ENCODE measurements at regions not wholly inside any gene's neighbourhood (a gene's known extent, or its start where the extent isn't known, plus 50 kb on each side); places are given as distances from the start of the nearest gene placed in this dataset.

DNA sequence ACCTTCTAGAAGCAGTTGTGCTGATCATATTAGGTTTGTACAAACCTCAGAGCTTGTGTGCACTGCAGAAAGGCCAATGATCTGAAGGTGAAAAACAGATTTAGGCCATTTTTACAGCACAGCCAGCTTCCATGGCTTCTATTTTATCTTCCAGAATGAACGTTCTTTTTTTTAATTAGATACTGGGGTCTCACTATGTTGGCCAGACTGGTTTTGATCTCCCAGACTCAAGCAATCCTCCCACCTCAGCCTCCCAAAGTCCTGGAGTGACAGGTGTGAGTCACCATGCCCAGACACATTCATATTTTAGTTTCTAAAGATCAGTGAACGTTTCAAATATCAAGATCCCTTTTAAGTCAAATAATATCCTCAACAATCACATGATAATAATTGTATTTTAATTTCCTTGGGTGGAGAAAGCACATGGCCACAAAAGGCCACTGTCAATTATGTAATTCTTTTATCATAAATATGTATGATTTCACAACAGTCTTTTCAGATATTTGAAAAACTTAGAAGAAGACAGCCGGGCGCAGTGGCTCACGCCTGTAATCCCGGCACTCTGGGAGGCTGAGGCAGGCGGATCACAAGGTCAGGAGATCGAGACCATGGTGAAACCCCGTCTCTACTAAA, 326.7 kb upstream of the JARID2 start:
- TF ChIP-seq, protein P1, sequence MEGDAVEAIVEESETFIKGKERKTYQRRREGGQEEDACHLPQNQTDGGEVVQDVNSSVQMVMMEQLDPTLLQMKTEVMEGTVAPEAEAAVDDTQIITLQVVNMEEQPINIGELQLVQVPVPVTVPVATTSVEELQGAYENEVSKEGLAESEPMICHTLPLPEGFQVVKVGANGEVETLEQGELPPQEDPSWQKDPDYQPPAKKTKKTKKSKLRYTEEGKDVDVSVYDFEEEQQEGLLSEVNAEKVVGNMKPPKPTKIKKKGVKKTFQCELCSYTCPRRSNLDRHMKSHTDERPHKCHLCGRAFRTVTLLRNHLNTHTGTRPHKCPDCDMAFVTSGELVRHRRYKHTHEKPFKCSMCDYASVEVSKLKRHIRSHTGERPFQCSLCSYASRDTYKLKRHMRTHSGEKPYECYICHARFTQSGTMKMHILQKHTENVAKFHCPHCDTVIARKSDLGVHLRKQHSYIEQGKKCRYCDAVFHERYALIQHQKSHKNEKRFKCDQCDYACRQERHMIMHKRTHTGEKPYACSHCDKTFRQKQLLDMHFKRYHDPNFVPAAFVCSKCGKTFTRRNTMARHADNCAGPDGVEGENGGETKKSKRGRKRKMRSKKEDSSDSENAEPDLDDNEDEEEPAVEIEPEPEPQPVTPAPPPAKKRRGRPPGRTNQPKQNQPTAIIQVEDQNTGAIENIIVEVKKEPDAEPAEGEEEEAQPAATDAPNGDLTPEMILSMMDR (IDR thresholded peaks at IDR 0.05 in 2 of 3, conservative IDR thresholded peaks at IDR 0.05 in 1 of 3; ENCODE audit: control insufficient read depth in 2 of 3, extremely low read depth in 1 of 3, insufficient read depth in 1 of 3, low read depth in 3 of 3, low read length in 3 of 3), result no peak
- no peak for TF ChIP-seq HDAC2 (IDR thresholded peaks at IDR 0.05)
- no peak for TF ChIP-seq POLR2A (IDR thresholded peaks at IDR 0.05; ENCODE audit: low read depth, low read length)
- no peak for TF ChIP-seq NFYB (IDR thresholded peaks at IDR 0.05; ENCODE audit: insufficient read depth, low read depth, low read length)
- no peak for TF ChIP-seq ZNF384 (IDR thresholded peaks at IDR 0.05; ENCODE audit: borderline replicate concordance, low read depth, low read length)

Data from GM12878 (cell line).